Lung (tissue), 11 donors: ENCODE measurements at regions not wholly inside any gene's neighbourhood (a gene's known extent, or its start where the extent isn't known, plus 50 kb on each side); places are given as distances from the start of the nearest gene placed in this dataset.
"Not testable (repeated sequence)": the region's sequence is repeated elsewhere in the genome, so short reads cannot be mapped to it uniquely, and the experiment has no call there.

Experiments used
- ATAC-seq: fragments of 200-7000 bp; cut with Tn5 transposase; one replicate; pipeline ENCODE4 v1.9.1; 2020; ENCODE audit warnings: moderate number of reproducible peaks; ENCODE audit not compliant: insufficient read depth, low FRiP score
- DNase-seq, 3 donors: peaks; one replicate each; pipeline ENCODE4 v3.0.0-alpha.2; 2013 to 2017
- H3K27ac ChIP-seq, 2 donors: one replicate each; pipeline ENCODE4 v1.5.1; 2013; ENCODE audit warnings: mild to moderate bottlenecking in 2 of 2, moderate library complexity in 2 of 2, control low read depth in 1 of 2, inconsistent platforms in 1 of 2, low read depth in 1 of 2, low read length in 1 of 2
- H3K27me3 ChIP-seq, 3 donors: one replicate each; pipeline ENCODE4 v1.5.1; 2013; ENCODE audit warnings: low read length in 2 of 3; ENCODE audit not compliant: control insufficient read depth in 3 of 3, insufficient read depth in 3 of 3
- H3K36me3 ChIP-seq, 4 donors: one replicate each; pipeline ENCODE4 v1.5.1; 2013; ENCODE audit warnings: low read length in 4 of 4, mild to moderate bottlenecking in 1 of 4, moderate library complexity in 1 of 4; ENCODE audit not compliant: control insufficient read depth in 4 of 4, insufficient read depth in 4 of 4
- H3K4me1 ChIP-seq, 5 donors: one replicate each; pipeline ENCODE4 v1.5.1; 2013; ENCODE audit warnings: low read length in 5 of 5, mild to moderate bottlenecking in 2 of 5, moderate library complexity in 1 of 5; ENCODE audit not compliant: control insufficient read depth in 5 of 5, insufficient read depth in 5 of 5
- H3K4me3 ChIP-seq: one replicate; pipeline ENCODE4 v1.5.1; 2013; ENCODE audit warnings: mild to moderate bottlenecking, control low read depth, moderate library complexity
- H3K9ac ChIP-seq, 2 donors: one replicate each; pipeline ENCODE4 v1.5.1; 2013; ENCODE audit warnings: low read length in 2 of 2, control low read depth in 1 of 2; ENCODE audit not compliant: insufficient read depth in 1 of 2
- H3K9me3 ChIP-seq, 4 donors: one replicate each; pipeline ENCODE4 v1.5.1; 2013; ENCODE audit warnings: low read length in 3 of 4, mild to moderate bottlenecking in 1 of 4, moderate library complexity in 1 of 4; ENCODE audit not compliant: control insufficient read depth in 4 of 4, insufficient read depth in 3 of 4
- whole genome bisulfite sequencing, 2 donors: extraction: QIAGEN DNeasy Blood & Tissue Kit; methylation state at CpG; one replicate each; pipeline ENCODE4 v1.1.7; 2013; 5-methylcytosine and 5-hydroxymethylcytosine counted together
- TF ChIP-seq, protein P1 (sequence below): IDR thresholded peaks from 2 replicates; pipeline ENCODE4 v1.5.1; 2012; ENCODE audit warnings: mild to moderate bottlenecking; ENCODE audit errors: control extremely low read depth, extremely low read depth
- donor health status: control.
- donor health status: control.
- donor health status: Bipolar disorder and iron deficiency.
- donor health status: healthy.
- donor health status: DM: yes; HTN: yes; CAD: no.

DNA sequence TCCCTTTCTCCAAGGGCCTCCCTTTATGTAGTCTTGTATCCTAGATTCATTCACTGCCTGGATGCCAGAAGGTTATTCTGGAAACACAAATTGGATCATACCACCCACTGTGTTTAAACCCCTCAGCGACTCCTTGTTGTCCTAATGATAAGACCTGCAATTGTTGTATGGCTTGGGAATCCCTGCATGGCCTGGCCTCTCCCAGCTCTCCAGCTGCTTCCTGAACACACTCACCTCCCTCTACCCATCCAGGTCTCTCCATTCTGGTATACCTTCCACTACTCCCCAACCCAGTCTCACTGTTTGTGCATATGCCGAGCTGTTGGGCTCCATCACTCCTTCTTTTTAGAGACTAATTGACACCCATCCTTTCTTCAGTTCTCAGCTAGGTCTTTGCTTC, 124.3 kb upstream of the ALX4 start:
- TF ChIP-seq, protein P1, sequence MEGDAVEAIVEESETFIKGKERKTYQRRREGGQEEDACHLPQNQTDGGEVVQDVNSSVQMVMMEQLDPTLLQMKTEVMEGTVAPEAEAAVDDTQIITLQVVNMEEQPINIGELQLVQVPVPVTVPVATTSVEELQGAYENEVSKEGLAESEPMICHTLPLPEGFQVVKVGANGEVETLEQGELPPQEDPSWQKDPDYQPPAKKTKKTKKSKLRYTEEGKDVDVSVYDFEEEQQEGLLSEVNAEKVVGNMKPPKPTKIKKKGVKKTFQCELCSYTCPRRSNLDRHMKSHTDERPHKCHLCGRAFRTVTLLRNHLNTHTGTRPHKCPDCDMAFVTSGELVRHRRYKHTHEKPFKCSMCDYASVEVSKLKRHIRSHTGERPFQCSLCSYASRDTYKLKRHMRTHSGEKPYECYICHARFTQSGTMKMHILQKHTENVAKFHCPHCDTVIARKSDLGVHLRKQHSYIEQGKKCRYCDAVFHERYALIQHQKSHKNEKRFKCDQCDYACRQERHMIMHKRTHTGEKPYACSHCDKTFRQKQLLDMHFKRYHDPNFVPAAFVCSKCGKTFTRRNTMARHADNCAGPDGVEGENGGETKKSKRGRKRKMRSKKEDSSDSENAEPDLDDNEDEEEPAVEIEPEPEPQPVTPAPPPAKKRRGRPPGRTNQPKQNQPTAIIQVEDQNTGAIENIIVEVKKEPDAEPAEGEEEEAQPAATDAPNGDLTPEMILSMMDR = no peak
- DNase-seq (no peak), ATAC-seq (no peak)
- no peak overlapping the region for H3K9ac ChIP-seq
- no peak overlapping the region for H3K27ac ChIP-seq
- WGBS, 2 donors = 65 to 73% methylated on average over 2 of the region's 2 CpGs
- no peak overlapping the region for H3K4me3 ChIP-seq
- peaks cover 0 to 12% (median 4%) of the 10 kb centered on the region in 3 donors for H3K27me3 ChIP-seq
- peaks cover 0 to 3% (median 0%) of the 10 kb centered on the region in 5 donors for H3K4me1 ChIP-seq
- H3K36me3 ChIP-seq = no peaks in the 10 kb centered on the region
- H3K9me3 ChIP-seq = no peaks in the 10 kb centered on the region

DNA sequence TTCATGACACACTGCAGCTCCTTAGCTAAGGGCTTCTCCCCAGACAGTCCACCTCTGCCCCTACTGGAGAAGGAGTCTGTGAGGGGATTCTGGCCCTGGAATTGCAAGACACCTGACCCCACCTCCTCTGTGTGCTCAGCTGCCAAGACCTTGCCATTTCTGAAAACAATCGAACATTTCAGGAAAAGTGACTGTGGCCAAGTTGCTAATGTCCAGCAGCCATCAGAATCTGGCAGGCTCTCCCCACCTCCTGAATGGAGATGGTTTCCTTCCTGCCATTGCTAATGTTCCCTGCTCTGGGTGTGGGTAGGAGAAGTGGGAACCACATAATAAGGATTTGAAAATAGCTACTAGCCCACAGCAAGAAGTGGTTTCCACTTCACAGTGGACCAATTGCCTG, 127.2 kb upstream of the ALX4 start:
- no peak overlapping the region for H3K4me3 ChIP-seq
- no peak for ATAC-seq
- peaks cover 0 to 8% (median 4%) of the 10 kb centered on the region in 3 donors for H3K27me3 ChIP-seq
- TF ChIP-seq, protein P1 = no peak
- DNase-seq = no peak
- no peaks in the 10 kb centered on the region for H3K4me1 ChIP-seq
- H3K36me3 ChIP-seq = no peaks in the 10 kb centered on the region
- 40 to 43% methylated on average over 1 of the region's 1 CpG for WGBS, 2 donors
- no peak overlapping the region for H3K9ac ChIP-seq
- H3K27ac ChIP-seq = peak overlapping the region in 1 of 2 donors; percentile 29
- H3K9me3 ChIP-seq = no peaks in the 10 kb centered on the region

DNA sequence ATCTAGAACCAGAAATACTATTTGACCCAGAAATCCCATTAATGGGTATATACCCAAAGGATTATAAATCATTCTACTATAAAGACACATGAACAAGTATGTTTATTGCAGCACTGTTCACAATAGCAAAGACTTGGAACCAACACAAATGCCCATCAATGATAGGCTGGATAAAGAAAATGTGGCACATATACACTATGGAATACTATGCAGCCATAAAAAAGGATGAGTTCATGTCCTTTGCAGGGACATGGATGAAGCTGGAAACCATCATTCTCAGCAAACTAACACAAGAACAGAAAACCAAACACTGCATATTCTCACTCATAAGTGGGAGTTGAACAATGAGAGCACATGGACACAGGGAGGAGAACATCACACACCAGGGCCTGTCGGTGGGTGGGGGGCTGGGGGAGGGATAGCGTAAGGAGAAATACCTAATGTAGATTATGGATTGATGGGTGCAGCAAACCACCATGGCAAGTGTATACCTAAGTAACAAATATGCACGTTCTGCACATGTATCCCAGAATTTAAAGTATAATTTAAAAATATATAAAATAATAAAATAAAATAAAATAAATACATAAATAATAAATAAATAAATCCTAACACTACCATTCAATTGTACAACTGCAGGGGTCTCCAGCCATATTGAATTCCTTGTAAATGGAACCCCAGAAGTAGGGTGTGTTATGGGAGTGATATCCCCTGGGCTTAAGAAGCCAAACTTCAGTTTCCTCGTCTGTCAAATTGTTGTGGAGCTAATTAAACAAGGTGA, 122.4 kb upstream of the CD82 start:
- not testable (repeated sequence) for H3K27ac ChIP-seq, DNase-seq, H3K4me3 ChIP-seq, H3K9ac ChIP-seq, H3K27me3 ChIP-seq, H3K4me1 ChIP-seq, H3K9me3 ChIP-seq, ATAC-seq, H3K36me3 ChIP-seq
- WGBS, 2 donors = 86 to 93% methylated on average over 4 of the region's 4 CpGs

DNA sequence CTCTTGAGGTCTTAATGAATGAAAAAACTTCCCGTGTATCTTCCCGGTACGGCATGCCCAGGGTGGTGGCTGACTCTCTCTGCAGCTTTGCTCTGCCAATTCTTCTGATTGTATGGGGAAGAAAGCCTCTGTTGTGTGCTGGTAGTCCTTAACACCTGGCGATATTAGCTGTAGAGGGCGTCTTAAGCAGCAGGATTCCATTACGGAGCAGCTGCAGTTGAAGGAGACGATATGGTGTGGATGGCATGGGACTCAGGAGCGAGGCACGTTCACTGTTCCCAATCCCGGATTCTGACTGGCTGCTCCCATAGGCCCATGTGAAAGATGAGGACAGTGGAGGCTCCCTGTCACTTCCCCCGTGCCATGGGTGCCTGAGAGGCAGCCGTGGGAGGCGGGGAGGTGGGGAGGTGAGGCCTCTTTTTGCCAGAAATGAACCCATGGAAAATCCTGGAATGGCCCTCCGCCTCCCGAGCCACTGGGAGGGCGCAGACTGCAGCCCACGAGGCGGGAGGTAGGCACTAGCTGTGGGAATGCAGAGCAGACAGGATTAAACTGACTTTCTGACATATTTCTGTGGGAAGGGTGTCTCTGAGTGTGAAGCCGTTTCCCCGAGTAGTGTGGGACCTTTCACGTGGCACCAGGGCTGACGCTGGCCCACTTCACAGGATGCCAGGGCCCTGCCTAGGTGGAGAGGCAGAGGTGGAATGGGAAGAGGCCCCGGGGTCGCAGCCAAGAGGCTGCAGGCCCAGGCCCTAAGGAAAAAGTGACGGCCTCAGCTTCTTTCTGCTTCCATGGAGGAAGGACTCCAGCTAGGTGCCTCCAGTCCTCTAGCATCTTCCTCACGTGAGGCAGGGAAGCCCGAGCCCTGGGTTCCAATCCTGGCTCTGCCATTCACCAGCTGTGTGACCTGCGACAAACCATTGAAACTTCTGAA, 121.4 kb upstream of the CD82 start:
- H3K4me3 ChIP-seq = no peak overlapping the region
- WGBS, 2 donors = 77 to 85% methylated on average over 28 of the region's 28 CpGs
- DNase-seq (no peak), ATAC-seq (no peak)
- H3K36me3 ChIP-seq = no peaks in the 10 kb centered on the region
- TF ChIP-seq, protein P1 = no peak
- H3K27me3 ChIP-seq = no peaks in the 10 kb centered on the region
- H3K27ac ChIP-seq = no peak overlapping the region
- peaks cover 0 to 5% (median 0%) of the 10 kb centered on the region in 5 donors for H3K4me1 ChIP-seq
- H3K9me3 ChIP-seq = no peaks in the 10 kb centered on the region
- H3K9ac ChIP-seq = no peak overlapping the region
